ENCODE measurements at regions not wholly inside any gene's neighbourhood (a gene's known extent, or its start where the extent isn't known, plus 50 kb on each side); places are given as distances from the start of the nearest gene placed in this dataset.

DNA sequence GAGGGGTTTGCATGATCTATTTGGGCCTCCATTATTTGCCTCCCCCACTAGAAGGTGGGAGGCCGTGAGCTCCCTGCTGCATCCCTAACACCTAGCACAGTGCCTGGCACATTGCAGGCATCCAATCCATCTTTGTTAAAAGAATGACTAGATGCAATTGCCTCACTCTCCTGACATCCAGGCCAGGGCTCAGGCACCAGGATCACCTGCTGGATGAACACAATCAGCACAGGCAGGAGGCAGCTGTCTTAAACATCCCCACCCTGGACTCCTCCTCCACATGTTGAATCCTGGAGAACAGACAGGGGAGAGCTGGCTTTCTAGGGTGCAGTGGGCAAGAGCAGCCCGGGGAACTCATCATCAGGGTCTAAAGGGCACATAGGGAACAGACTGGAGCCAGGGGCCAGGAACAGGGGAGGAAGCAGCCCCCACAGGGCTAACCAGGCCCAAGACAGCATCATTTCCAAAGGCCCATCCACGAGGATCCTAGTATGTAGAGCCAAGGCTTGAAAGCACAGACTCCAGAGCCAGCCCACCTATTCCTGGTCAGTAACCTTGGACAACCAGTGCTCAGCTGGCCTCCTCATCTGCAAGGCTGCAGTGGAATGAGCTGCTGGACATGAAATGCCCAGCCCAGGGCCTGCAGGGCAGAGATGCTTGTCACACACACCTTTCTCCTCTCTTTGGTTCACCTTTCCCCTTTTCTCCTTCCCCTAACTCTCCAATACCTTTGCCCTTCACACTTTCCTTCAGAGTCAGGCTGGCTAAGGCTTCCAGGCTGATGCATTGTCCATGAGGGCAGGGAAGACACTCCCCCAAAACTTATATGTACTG lies 254.4 kb upstream of the TLE3 start:
- Histone ChIP-seq H3K9me3 (ENCODE audit: control insufficient read depth, insufficient read depth, low read length) (no peaks in the 10 kb centered on the region), H3K27me3 (ENCODE audit: control insufficient read depth, insufficient read depth, low read length) (no peaks in the 10 kb centered on the region), H3K27ac (ENCODE audit: low read depth, low read length) (no peak overlapping the region), H3K9ac (ENCODE audit: low read depth, low read length) (no peak overlapping the region), H3K4me1 (ENCODE audit: control insufficient read depth, insufficient read depth, low read length) (no peaks in the 10 kb centered on the region), H3K4me3 (ENCODE audit: low read depth, low read length) (no peak overlapping the region), H3K36me3 (ENCODE audit: control insufficient read depth, insufficient read depth, low read length) (no peaks in the 10 kb centered on the region)

DNA sequence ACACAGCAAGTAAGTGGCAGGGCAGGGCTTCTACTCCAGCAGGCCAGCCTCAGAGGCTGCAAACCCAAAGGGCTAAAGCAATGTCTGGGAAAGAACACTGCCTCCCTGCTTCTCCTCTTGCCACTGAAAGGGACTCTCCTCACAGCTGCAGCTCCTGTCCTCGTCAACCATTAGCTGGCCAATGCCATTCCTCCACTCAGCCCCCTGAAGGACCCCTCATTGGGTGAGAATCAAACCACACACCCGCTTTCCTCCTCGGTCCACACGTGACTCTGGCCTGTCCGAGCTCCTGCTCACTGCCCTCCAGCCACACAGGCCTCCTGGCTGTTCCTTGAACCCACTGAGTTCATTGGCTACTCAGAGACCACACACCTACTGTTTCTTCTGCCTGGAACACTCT lies 253.7 kb upstream of the TLE3 start:
- no peak overlapping the region for H3K27ac ChIP-seq (ENCODE audit: low read depth, low read length)
- no peaks in the 10 kb centered on the region for H3K9me3 ChIP-seq (ENCODE audit: control insufficient read depth, insufficient read depth, low read length)
- H3K4me3 ChIP-seq (ENCODE audit: low read depth, low read length) = no peak overlapping the region
- H3K4me1 ChIP-seq (ENCODE audit: control insufficient read depth, insufficient read depth, low read length) = no peaks in the 10 kb centered on the region
- H3K9ac ChIP-seq (ENCODE audit: low read depth, low read length) = no peak overlapping the region
- H3K36me3 ChIP-seq (ENCODE audit: control insufficient read depth, insufficient read depth, low read length) = no peaks in the 10 kb centered on the region
- no peaks in the 10 kb centered on the region for H3K27me3 ChIP-seq (ENCODE audit: control insufficient read depth, insufficient read depth, low read length)

DNA sequence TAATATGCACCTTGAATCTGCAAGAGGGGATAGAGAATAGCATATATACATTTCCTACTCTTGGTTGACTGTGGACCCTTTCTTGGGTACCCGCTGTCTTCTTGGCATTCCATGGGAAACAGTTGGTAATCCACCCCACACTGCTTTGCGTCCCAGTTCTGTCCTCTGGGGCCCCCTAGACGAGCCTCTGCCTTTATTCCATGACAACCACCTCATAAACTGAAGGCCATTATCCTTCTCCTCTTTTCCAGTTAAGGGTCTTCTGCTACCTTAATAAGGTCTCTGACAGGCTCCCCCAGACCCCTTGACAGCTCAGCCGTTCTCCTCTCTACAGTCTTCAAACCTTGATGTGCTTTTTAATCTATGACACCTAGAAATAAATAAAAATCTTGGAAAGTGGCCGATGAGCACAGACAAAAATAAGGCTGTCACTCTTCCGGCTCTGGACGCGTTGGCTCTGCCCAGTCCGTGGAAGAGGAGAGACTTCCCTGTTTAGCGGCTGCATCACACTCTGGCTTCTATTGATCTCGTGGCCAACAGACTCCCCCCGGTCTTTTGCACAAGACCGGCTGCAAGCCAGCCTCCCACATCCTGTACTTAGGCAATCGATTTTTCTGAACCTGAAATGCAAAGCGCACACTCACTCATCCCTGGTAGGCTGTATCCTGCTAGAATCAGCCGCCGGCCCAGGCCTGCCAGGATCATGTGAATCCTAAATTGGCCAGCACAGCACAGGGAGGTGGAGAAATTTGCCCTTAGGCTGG lies 251.0 kb upstream of the TLE3 start:
- H3K36me3 ChIP-seq (ENCODE audit: control insufficient read depth, insufficient read depth, low read length) = no peaks in the 10 kb centered on the region
- peaks cover 2% of the 10 kb centered on the region; the same call in 1 of the 2 replicates for H3K4me1 ChIP-seq (ENCODE audit: control insufficient read depth, insufficient read depth, low read length)
- H3K9ac ChIP-seq (ENCODE audit: low read depth, low read length) = no peak overlapping the region
- H3K4me3 ChIP-seq (ENCODE audit: low read depth, low read length) = no peak overlapping the region
- H3K9me3 ChIP-seq (ENCODE audit: control insufficient read depth, insufficient read depth, low read length) = no peaks in the 10 kb centered on the region
- no peaks in the 10 kb centered on the region for H3K27me3 ChIP-seq (ENCODE audit: control insufficient read depth, insufficient read depth, low read length)
- no peak overlapping the region for H3K27ac ChIP-seq (ENCODE audit: low read depth, low read length)

DNA sequence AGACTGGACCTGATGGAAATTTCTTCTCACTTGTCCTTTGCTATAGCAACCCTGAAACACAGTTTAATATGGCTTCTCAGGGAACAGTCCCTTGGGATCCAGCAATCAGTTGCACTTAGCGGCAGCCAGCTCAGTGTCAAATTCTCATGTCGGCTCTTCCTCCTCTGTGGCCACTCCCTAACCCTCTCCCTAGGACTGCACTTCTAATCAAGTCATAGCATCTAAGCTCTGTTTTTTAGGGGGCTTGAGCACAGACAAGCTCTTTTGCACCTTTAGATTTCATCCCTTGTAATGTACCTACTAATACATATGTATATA lies 250.5 kb upstream of the TLE3 start:
- no peak overlapping the region for H3K27ac ChIP-seq (ENCODE audit: low read depth, low read length)
- no peaks in the 10 kb centered on the region for H3K9me3 ChIP-seq (ENCODE audit: control insufficient read depth, insufficient read depth, low read length)
- H3K36me3 ChIP-seq (ENCODE audit: control insufficient read depth, insufficient read depth, low read length) = no peaks in the 10 kb centered on the region
- H3K4me3 ChIP-seq (ENCODE audit: low read depth, low read length) = no peak overlapping the region
- no peak overlapping the region for H3K9ac ChIP-seq (ENCODE audit: low read depth, low read length)
- no peaks in the 10 kb centered on the region for H3K27me3 ChIP-seq (ENCODE audit: control insufficient read depth, insufficient read depth, low read length)
- peaks cover 2% of the 10 kb centered on the region; the same call in 1 of the 2 replicates for H3K4me1 ChIP-seq (ENCODE audit: control insufficient read depth, insufficient read depth, low read length)

DNA sequence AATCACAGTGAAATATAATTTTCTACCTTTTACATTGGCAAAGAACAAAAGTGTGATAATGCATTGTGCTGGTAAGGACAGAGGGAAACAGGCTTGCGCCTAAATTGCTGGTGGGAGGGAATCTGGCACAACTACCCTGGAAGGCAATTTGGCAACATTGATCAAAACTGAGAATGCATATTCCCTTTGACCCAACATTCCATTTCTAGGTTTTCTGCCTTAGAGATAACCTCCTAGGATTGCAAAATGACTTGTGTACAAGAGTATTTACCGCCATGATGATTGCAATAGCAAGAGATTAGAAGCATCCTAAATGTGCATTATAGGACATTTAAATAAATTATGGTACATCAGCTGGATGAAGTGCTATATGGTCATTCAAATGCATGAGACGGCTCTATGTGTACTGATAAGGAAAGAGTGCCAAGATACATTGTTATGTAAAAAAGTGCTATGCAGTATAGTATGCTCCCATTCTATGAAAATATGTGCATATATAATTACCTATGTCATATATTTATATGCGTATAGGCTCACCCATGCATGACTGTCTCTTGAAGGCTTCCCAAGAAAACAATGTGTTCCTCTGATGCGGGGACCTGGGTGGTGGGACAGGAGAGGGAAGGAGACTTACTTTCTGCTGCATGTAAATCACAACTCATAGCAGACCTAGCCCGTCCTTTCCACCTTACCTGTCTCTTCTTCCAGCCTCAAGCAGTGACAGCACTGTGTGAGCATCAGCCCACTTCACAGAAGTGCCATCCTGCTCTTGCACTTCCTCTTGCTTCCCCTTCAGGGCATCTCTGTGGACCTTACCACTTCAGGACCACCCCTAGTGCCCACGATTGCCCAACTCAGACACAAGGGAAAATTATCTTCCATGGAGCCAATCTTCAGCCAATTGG lies 249.9 kb upstream of the TLE3 start:
- H3K36me3 ChIP-seq (ENCODE audit: control insufficient read depth, insufficient read depth, low read length) = no peaks in the 10 kb centered on the region
- no peak overlapping the region for H3K27ac ChIP-seq (ENCODE audit: low read depth, low read length)
- H3K9ac ChIP-seq (ENCODE audit: low read depth, low read length) = no peak overlapping the region
- peaks cover 2% of the 10 kb centered on the region; the same call in 1 of the 2 replicates for H3K4me1 ChIP-seq (ENCODE audit: control insufficient read depth, insufficient read depth, low read length)
- H3K9me3 ChIP-seq (ENCODE audit: control insufficient read depth, insufficient read depth, low read length) = no peaks in the 10 kb centered on the region
- no peak overlapping the region for H3K4me3 ChIP-seq (ENCODE audit: low read depth, low read length)
- no peaks in the 10 kb centered on the region for H3K27me3 ChIP-seq (ENCODE audit: control insufficient read depth, insufficient read depth, low read length)

DNA sequence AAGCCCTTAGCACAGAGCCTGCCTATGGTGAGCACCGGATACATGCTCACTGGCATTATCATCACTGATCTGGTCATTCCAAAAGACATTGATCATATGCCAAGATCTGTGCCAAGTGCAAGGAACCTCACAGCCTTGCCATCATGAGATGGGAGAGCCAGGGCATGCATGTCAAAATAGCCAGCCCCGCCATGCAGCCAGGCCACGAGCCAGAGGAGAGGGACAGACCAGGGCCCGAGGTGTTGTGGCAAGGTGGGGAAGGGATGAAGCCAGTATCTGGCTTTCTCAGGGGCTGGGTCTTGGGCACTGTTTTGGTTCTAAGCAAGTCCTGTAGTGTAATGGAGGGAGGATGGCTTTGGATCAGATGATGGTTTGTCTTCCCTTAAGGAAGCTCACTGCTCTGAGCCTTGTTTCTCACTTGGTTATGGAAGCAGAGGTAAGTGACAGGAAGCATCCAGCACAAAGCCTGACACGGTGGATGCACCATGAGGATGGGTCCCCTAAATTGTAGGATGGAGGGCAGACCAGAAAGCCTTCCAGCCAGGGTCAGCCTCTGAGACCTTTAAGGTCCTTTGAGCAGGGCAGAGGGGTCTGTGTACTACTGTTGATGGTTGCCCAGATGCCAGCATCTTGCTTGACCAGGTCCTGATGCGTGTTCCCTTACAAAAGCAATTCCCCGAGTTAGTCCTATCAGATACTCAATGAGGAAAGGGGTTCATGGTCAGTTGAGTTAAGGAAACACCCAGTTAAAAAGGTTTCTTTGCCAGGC lies 247.7 kb upstream of the TLE3 start:
- Histone ChIP-seq H3K27me3 (ENCODE audit: control insufficient read depth, insufficient read depth, low read length) (no peaks in the 10 kb centered on the region), H3K9me3 (ENCODE audit: control insufficient read depth, insufficient read depth, low read length) (no peaks in the 10 kb centered on the region), H3K4me3 (ENCODE audit: low read depth, low read length) (no peak overlapping the region), H3K4me1 (ENCODE audit: control insufficient read depth, insufficient read depth, low read length) (peaks cover 2% of the 10 kb centered on the region; the same call in 1 of the 2 replicates), H3K36me3 (ENCODE audit: control insufficient read depth, insufficient read depth, low read length) (no peaks in the 10 kb centered on the region), H3K9ac (ENCODE audit: low read depth, low read length) (no peak overlapping the region), H3K27ac (ENCODE audit: low read depth, low read length) (no peak overlapping the region)

DNA sequence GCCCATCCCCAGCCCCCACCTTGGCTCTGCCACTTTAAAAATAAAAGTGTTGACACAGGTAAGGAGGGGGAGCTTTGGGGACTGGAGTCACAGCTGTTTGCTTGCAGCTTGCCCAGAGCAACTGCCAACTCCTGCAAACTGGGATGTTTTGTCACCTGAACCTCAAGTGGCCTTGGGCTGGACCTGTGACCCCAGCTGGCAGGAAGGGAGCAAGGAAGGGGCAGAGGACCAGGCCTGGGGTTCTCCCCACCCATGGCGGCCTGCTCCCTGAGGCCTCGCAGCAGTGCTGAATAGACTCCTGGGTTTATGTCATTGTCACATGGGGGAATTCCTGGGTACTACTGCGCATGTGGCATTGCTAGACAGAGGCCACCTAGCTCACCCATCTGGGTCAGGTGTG lies 246.9 kb upstream of the TLE3 start:
- Histone ChIP-seq H3K4me1 (ENCODE audit: control insufficient read depth, insufficient read depth, low read length) (peaks cover 2% of the 10 kb centered on the region; the same call in 1 of the 2 replicates), H3K9me3 (ENCODE audit: control insufficient read depth, insufficient read depth, low read length) (no peaks in the 10 kb centered on the region), H3K4me3 (ENCODE audit: low read depth, low read length) (no peak overlapping the region), H3K36me3 (ENCODE audit: control insufficient read depth, insufficient read depth, low read length) (no peaks in the 10 kb centered on the region), H3K27ac (ENCODE audit: low read depth, low read length) (no peak overlapping the region), H3K9ac (ENCODE audit: low read depth, low read length) (no peak overlapping the region), H3K27me3 (ENCODE audit: control insufficient read depth, insufficient read depth, low read length) (no peaks in the 10 kb centered on the region)

DNA sequence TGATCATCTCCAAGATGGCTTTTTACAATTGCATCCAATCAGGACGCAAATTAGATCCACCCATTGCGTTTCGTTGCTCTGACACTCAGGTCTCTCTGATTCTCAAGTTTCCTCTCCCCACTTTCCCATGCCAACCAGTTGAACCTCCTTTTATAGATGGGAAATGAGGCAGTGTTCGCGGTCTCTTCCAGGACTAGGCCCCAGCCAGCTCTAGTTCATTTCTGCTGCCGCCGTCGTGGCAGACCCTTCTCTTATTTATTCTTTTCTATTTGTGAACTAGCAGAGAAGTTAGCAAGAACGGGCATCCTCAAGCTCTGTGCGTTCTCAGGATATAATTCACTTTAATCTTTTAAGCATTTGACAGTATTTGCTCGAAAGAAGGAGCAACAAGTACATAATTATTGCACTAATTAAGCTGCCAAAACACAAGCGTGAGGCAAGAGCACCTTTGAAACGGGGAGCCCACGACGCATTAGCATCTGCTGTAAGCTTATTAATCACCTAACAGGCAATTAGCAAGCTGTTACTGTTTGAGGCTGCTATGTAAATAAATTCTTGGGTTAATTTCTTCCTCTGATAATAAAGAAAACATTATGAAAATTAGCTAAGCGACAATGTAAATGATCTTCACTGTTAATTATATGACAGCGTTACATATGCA lies 246.4 kb upstream of the TLE3 start:
- H3K9me3 ChIP-seq (ENCODE audit: control insufficient read depth, insufficient read depth, low read length) = no peaks in the 10 kb centered on the region
- H3K9ac ChIP-seq (ENCODE audit: low read depth, low read length) = no peak overlapping the region
- H3K36me3 ChIP-seq (ENCODE audit: control insufficient read depth, insufficient read depth, low read length) = no peaks in the 10 kb centered on the region
- peaks cover 2% of the 10 kb centered on the region; the same call in 1 of the 2 replicates for H3K4me1 ChIP-seq (ENCODE audit: control insufficient read depth, insufficient read depth, low read length)
- H3K27ac ChIP-seq (ENCODE audit: low read depth, low read length) = no peak overlapping the region
- no peaks in the 10 kb centered on the region for H3K27me3 ChIP-seq (ENCODE audit: control insufficient read depth, insufficient read depth, low read length)
- H3K4me3 ChIP-seq (ENCODE audit: low read depth, low read length) = no peak overlapping the region

DNA sequence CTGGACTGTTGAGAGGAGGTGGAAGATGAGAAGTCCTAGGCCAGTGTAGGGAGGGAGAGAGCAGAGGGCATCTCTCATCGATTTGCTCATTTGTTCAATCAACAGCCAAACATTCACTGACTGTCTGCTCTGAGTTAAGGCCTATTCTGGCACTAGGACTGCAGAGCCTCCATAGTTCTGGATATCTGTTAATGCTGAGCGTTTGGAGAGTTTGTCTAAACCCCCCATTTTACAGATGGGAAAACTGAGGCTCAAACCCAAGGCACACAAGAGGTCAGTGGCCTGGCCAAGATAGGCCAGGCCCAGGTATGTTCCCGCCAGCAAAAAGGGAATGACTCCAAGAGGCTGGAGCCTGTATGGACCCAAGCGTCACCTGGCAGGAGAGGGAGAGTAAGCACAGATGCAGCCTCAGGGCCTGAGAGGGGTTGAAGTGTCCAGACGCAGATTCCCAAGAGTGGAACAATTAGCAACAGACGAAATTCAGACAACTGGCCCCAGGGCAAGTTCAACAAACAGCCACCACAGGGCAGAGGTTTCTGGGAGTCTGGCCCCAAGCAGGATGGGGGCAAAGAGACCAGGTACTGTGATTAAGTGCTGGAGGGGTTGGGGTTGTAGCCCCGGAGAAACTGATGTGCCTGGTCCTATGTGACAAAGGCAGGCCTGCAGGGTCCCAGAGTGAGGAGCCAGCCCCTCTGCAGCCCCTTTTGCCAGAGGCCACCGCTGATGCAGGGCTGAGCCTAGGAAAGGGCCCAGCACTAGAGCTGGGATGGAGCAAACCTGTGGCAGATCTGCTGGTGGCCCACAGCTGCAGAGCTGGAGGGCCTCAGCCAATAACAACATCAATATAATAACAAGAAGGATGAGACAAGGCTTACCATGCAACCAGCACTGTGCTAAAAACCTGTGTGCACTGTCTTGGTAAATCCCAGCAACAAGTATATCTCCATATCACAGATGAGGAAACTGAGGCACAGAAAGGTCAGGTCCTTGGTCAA lies 245.1 kb upstream of the TLE3 start:
- Histone ChIP-seq H3K27me3 (ENCODE audit: control insufficient read depth, insufficient read depth, low read length) (no peaks in the 10 kb centered on the region), H3K27ac (ENCODE audit: low read depth, low read length) (no peak overlapping the region), H3K4me3 (ENCODE audit: low read depth, low read length) (no peak overlapping the region), H3K9me3 (ENCODE audit: control insufficient read depth, insufficient read depth, low read length) (no peaks in the 10 kb centered on the region), H3K4me1 (ENCODE audit: control insufficient read depth, insufficient read depth, low read length) (peaks cover 2% of the 10 kb centered on the region; the same call in 1 of the 2 replicates), H3K36me3 (ENCODE audit: control insufficient read depth, insufficient read depth, low read length) (no peaks in the 10 kb centered on the region), H3K9ac (ENCODE audit: low read depth, low read length) (no peak overlapping the region)

Data from HUES48 (cell line).